B cell (primary cell): ENCODE measurements at regions not wholly inside any gene's neighbourhood (a gene's known extent, or its start where the extent isn't known, plus 50 kb on each side); places are given as distances from the start of the nearest gene placed in this dataset.

ENCODE experiments used
- ATAC-seq: fragments of 200-7000 bp; cut with Tn5 transposase; one replicate; pipeline ENCODE4 v1.10.0; 2021; ENCODE audit warnings: low read depth, mild to moderate bottlenecking, moderate number of reproducible peaks, moderate library complexity
- CTCF ChIA-PET: fragments of 350-600 bp; sonication (Branson Sonifier 250); formaldehyde crosslinking; loops from one replicate; lab custom pipeline; 2021; ENCODE audit warnings: antibody characterized with exemption, inconsistent platforms; lab: Charles Lee
- POLR2A ChIA-PET: fragments of 350-600 bp; sonication (Branson Sonifier 250); formaldehyde crosslinking; loops from one replicate; lab custom pipeline; 2021; ENCODE audit warnings: antibody characterized with exemption; lab: Charles Lee
- DNase-seq: peaks from one replicate; pipeline ENCODE4 v3.0.0; 2013
- H2AFZ ChIP-seq: 2 replicates; pipeline ENCODE4 v1.6.1; 2012; ENCODE audit warnings: mild to moderate bottlenecking, low read depth, low read length; ENCODE audit not compliant: insufficient read depth, poor library complexity, severe bottlenecking
- H3K27ac ChIP-seq, 2 donors: 1 replicate in 1 of 2; 2 replicates in 1 of 2; pipeline ENCODE4 v1.5.1; 2012 to 2013; ENCODE audit warnings: low read length in 2 of 2, mild to moderate bottlenecking in 2 of 2, moderate library complexity in 1 of 2
- H3K27me3 ChIP-seq, 4 experiments: fragments of 200-600 bp in 1 of 4; sonication (generic) in 1 of 4; replicated peaks in 1 of 4; 1 replicate in 2 of 4; 2 replicates in 2 of 4; pipeline versions ENCODE4 v1.6.1 to v1.7.0; 2013 to 2016; ENCODE audit warnings: low read length in 3 of 4, mild to moderate bottlenecking in 2 of 4, mixed read lengths in 1 of 4, moderate library complexity in 1 of 4; ENCODE audit not compliant: insufficient read depth in 4 of 4, control insufficient read depth in 3 of 4; ENCODE audit errors: control extremely low read depth in 1 of 4
- H3K36me3 ChIP-seq, 2 experiments: replicated peaks in 1 of 2; 1 replicate in 1 of 2; 2 replicates in 1 of 2; pipeline versions ENCODE4 v1.6.1 to v1.7.1; 2013; ENCODE audit warnings: low read length in 1 of 2; ENCODE audit not compliant: insufficient read depth in 2 of 2, control insufficient read depth in 1 of 2; ENCODE audit errors: control extremely low read depth in 1 of 2, extremely low read depth in 1 of 2
- H3K4me1 ChIP-seq, 2 donors: fragments of 200-600 bp in 1 of 2; sonication (generic) in 1 of 2; 1 replicate in 1 of 2; 2 replicates in 1 of 2; pipeline versions ENCODE4 v1.5.1 to v1.6.1; 2013 to 2017; ENCODE audit warnings: low read length in 2 of 2; ENCODE audit not compliant: control insufficient read depth in 2 of 2, insufficient read depth in 2 of 2
- H3K4me2 ChIP-seq: replicated peaks from 2 replicates; pipeline ENCODE3; 2012; ENCODE audit warnings: mild to moderate bottlenecking, low read depth, low read length; ENCODE audit not compliant: poor library complexity, severe bottlenecking
- H3K4me3 ChIP-seq, 5 experiments: fragments of 200-600 bp in 1 of 5; sonication (generic) in 1 of 5; 1 replicate in 3 of 5; 2 replicates in 2 of 5; pipeline versions ENCODE4 v1.5.1 to v1.7.0; 2011 to 2016; ENCODE audit warnings: low read length in 4 of 5, mild to moderate bottlenecking in 4 of 5, low read depth in 2 of 5, control low read depth in 1 of 5, moderate library complexity in 1 of 5; ENCODE audit not compliant: insufficient read depth in 1 of 5; ENCODE audit errors: control extremely low read depth in 1 of 5, extremely low read depth in 1 of 5
- H3K79me2 ChIP-seq: fragments of 200-600 bp; sonication (generic); one replicate; pipeline ENCODE4 v1.6.0; 2016; ENCODE audit warnings: low read length; ENCODE audit not compliant: control insufficient read depth, insufficient read depth
- H3K9ac ChIP-seq: fragments of 200-600 bp; sonication (generic); 2 replicates; pipeline ENCODE4 v1.6.1; 2017; ENCODE audit warnings: mild to moderate bottlenecking, low read length, moderate library complexity
- H3K9me3 ChIP-seq, 3 donors: one replicate each; pipeline versions ENCODE4 v1.6.1 to v1.7.1; 2013; ENCODE audit warnings: low read length in 2 of 3; ENCODE audit not compliant: control insufficient read depth in 2 of 3, insufficient read depth in 1 of 3; ENCODE audit errors: control extremely low read depth in 1 of 3
- H4K20me1 ChIP-seq: 2 replicates; pipeline ENCODE4 v1.6.0; 2012; ENCODE audit warnings: mild to moderate bottlenecking, low read length; ENCODE audit not compliant: insufficient read depth, control insufficient read depth, poor library complexity, severe bottlenecking
- H3K27ac Mint-ChIP-seq: one replicate; pipeline ENCODE4 v1.8.0; 2021; ENCODE audit warnings: mixed read lengths
- H3K27me3 Mint-ChIP-seq: one replicate; pipeline ENCODE4 v1.8.0; 2021; ENCODE audit warnings: mixed read lengths
- H3K4me1 Mint-ChIP-seq: one replicate; pipeline ENCODE4 v1.8.0; 2021; ENCODE audit warnings: mixed read lengths
- H3K4me3 Mint-ChIP-seq: one replicate; pipeline ENCODE4 v1.8.0; 2021; ENCODE audit warnings: mixed read lengths
- H3K9me3 Mint-ChIP-seq: one replicate; pipeline ENCODE4 v1.8.0; 2022; ENCODE audit warnings: mixed read lengths; ENCODE audit not compliant: insufficient read depth
- EZH2 ChIP-seq: IDR thresholded peaks from 2 replicates; pipeline ENCODE4 v1.6.1; 2012; ENCODE audit warnings: borderline replicate concordance, low read depth, mild to moderate bottlenecking, moderate library complexity, low read length; ENCODE audit not compliant: insufficient read depth, poor library complexity, severe bottlenecking
- WGBS: methylation state at CpG from one replicate; pipeline ENCODE4 v1.1.5; 2013; ENCODE audit warnings: missing lambda C conversion rate; ENCODE audit not compliant: insufficient coverage; 5-methylcytosine and 5-hydroxymethylcytosine counted together
- intact Hi-C: fragments of 100-400 bp; cut with micrococcal nuclease; formaldehyde crosslinking; loops from one replicate; pipeline ENCODE4 v1.10.0; 2022
- TF ChIP-seq, protein P1 (sequence below): fragments of 200-600 bp; IDR thresholded peaks from one replicate; pipeline ENCODE4 v1.8.0; 2022; ENCODE audit warnings: antibody characterized with exemption, mild to moderate bottlenecking

DNA sequence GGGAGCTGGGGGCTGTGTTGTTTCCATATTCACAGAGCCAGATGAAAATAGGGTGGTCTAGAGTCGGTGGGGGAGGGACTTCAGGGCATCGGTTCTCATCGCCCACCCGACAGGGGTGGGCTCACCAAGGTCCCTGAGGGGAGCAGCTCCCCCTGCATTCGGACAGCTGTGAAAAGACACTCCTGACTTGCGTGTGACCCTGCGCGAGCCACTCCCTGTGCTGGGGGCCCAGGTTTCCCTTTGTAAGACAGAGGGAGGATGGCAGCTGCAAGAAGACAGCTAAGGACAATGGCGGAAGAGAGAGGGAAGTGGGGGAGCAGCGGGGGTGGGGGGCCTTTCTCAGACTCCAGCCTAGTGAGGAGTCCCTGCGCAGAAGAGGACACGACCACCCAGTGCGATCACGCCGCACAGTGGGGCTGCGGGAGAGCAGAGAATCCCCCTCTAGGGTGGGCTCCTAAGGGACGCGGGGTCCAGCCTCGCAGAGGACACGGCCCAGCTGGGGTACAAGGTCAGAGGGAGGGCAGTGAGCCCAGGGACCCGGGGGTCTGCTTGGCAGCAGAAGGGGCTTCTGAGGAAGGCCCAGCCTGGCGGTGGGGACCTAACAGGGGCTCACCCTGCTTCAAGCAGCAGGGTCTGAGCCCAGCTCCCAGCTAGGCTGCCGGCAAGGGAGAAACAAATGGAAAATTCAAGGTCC is 326.9 kb upstream of the DIO3 start:
- Histone ChIP-seq H2AFZ (no peak overlapping the region), H3K4me2 (no peak overlapping the region), H3K27ac (no peak overlapping the region), H3K9ac (no peak overlapping the region), H3K4me3 (no peak overlapping the region), H3K79me2 (no peaks in the 10 kb centered on the region), H3K9me3 (peaks cover 0 to 8% (median 0%) of the 10 kb centered on the region in 3 donors), H3K27me3 (peaks cover 0 to 2% (median 0%) of the 10 kb centered on the region in 4 experiments), H3K36me3 (no peaks in the 10 kb centered on the region), H4K20me1 (no peaks in the 10 kb centered on the region), H3K4me1 (no peaks in the 10 kb centered on the region)
- no peak overlapping the region for H3K27ac Mint-ChIP-seq
- 66% methylated on average over 23 of the region's 23 CpGs for WGBS
- intact Hi-C loops = no loop called here
- TF ChIP-seq EZH2 = no peak
- TF ChIP-seq, protein P1, sequence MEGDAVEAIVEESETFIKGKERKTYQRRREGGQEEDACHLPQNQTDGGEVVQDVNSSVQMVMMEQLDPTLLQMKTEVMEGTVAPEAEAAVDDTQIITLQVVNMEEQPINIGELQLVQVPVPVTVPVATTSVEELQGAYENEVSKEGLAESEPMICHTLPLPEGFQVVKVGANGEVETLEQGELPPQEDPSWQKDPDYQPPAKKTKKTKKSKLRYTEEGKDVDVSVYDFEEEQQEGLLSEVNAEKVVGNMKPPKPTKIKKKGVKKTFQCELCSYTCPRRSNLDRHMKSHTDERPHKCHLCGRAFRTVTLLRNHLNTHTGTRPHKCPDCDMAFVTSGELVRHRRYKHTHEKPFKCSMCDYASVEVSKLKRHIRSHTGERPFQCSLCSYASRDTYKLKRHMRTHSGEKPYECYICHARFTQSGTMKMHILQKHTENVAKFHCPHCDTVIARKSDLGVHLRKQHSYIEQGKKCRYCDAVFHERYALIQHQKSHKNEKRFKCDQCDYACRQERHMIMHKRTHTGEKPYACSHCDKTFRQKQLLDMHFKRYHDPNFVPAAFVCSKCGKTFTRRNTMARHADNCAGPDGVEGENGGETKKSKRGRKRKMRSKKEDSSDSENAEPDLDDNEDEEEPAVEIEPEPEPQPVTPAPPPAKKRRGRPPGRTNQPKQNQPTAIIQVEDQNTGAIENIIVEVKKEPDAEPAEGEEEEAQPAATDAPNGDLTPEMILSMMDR = no peak
- DNase-seq = no peak
- H3K9me3 Mint-ChIP-seq = no peaks in the 10 kb centered on the region
- no peak for ATAC-seq
- H3K4me1 Mint-ChIP-seq = no peaks in the 10 kb centered on the region
- H3K27me3 Mint-ChIP-seq = peaks cover 4% of the 10 kb centered on the region
- POLR2A ChIA-PET = no interaction called here
- no peak overlapping the region for H3K4me3 Mint-ChIP-seq
- CTCF ChIA-PET = no interaction called here

DNA sequence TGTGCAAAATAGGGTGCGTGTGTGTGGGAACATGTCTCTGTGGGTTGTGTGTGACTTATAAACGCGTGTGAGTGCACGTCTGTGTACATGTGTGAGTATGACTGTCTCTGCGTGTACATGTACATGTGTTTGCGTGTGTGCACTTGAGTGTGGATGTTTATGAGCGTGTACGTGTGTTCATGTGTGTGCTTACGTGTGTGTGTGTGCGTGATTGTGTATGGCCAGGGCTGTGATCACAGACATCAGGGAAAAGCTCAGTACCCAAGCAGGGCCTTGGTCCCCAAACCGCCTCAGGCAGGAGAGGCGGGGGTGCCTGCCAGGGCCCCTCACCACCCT is 326.3 kb upstream of the DIO3 start:
- Histone ChIP-seq H2AFZ (no peak overlapping the region), H3K79me2 (no peaks in the 10 kb centered on the region), H3K27me3 (peaks cover 0 to 2% (median 0%) of the 10 kb centered on the region in 4 experiments), H4K20me1 (no peaks in the 10 kb centered on the region), H3K27ac (no peak overlapping the region), H3K9me3 (peaks cover 0 to 8% (median 0%) of the 10 kb centered on the region in 3 donors), H3K9ac (no peak overlapping the region), H3K4me3 (no peak overlapping the region), H3K4me2 (no peak overlapping the region), H3K36me3 (no peaks in the 10 kb centered on the region), H3K4me1 (no peaks in the 10 kb centered on the region)
- no peak for ATAC-seq
- Mint-ChIP-seq H3K9me3 (no peaks in the 10 kb centered on the region), H3K4me1 (no peaks in the 10 kb centered on the region), H3K27me3 (peaks cover 4% of the 10 kb centered on the region), H3K27ac (no peak overlapping the region), H3K4me3 (no peak overlapping the region)
- CTCF ChIA-PET = no interaction called here
- intact Hi-C loops = no loop called here
- POLR2A ChIA-PET = no interaction called here
- no peak for DNase-seq
- WGBS = 89% methylated on average over 12 of the region's 12 CpGs
- TF ChIP-seq EZH2 = no peak
- TF ChIP-seq, protein P1 = no peak
